CD4-positive, alpha-beta T cell treated with Interferon gamma for 1 hour (primary cell): ENCODE measurements at regions not wholly inside any gene's neighbourhood (a gene's known extent, or its start where the extent isn't known, plus 50 kb on each side); places are given as distances from the start of the nearest gene placed in this dataset.

Experiments
- DNase-seq: peaks from one replicate; pipeline ENCODE4 v3.0.0-alpha.2; 2020

- no peak for DNase-seq
Measured at GRCh38 chr12:126342866-126343265, 1277.6 kb downstream of the AACS start.

GRCh38 chr12:126343321-126343720 is 1278.1 kb downstream of the AACS start:
- no peak for DNase-seq

GRCh38 chr12:126346087-126346486 is 1280.9 kb downstream of the AACS start:
- no peak for DNase-seq

- DNase-seq = no peak
Measured at GRCh38 chr12:126347421-126347820, 1282.2 kb downstream of the AACS start.

GRCh38 chr12:126349383-126349782 is 1284.1 kb downstream of the AACS start:
- no peak for DNase-seq

GRCh38 chr12:126353604-126354003 is 1288.4 kb downstream of the AACS start:
- DNase-seq = no peak

- no peak for DNase-seq
Measured at GRCh38 chr12:126354633-126355032, 1289.4 kb downstream of the AACS start.

- DNase-seq = no peak
Measured at GRCh38 chr12:126355346-126355745, 1290.1 kb downstream of the AACS start.

- no peak for DNase-seq
Measured at GRCh38 chr12:126358806-126359205, 1293.6 kb downstream of the AACS start.

GRCh38 chr12:126359216-126359615 is 1294.0 kb downstream of the AACS start:
- DNase-seq = no peak

- DNase-seq = no peak
Measured at GRCh38 chr12:126361804-126362203, 1296.6 kb downstream of the AACS start.

- no peak for DNase-seq
Measured at GRCh38 chr12:126362493-126362892, 1297.3 kb downstream of the AACS start.

- DNase-seq = no peak
Measured at GRCh38 chr12:126362964-126363363, 1297.7 kb downstream of the AACS start.

GRCh38 chr12:126369487-126370463 is 1304.5 kb downstream of the AACS start:
- no peak for DNase-seq

GRCh38 chr12:126383506-126383905 is 1318.3 kb downstream of the AACS start:
- DNase-seq = no peak

GRCh38 chr12:126384026-126384564 is 1318.9 kb downstream of the AACS start:
- no peak for DNase-seq

- no peak for DNase-seq
Measured at GRCh38 chr12:126385785-126386184, 1320.5 kb downstream of the AACS start.

GRCh38 chr12:126389220-126389841 is 1324.1 kb downstream of the AACS start:
- DNase-seq = no peak

- DNase-seq = no peak
Measured at GRCh38 chr12:126389961-126390360, 1324.7 kb downstream of the AACS start.

GRCh38 chr12:126390969-126391566 is 1325.8 kb downstream of the AACS start:
- no peak for DNase-seq

GRCh38 chr12:126396536-126396935 is 1331.3 kb downstream of the AACS start:
- no peak for DNase-seq

- DNase-seq = no peak
Measured at GRCh38 chr12:126397071-126397581, 1331.9 kb downstream of the AACS start.

- no peak for DNase-seq
Measured at GRCh38 chr12:126397660-126398059, 1332.4 kb downstream of the AACS start.
